SK-N-SH (cell line): ENCODE measurements at regions not wholly inside any gene's neighbourhood (a gene's known extent, or its start where the extent isn't known, plus 50 kb on each side); places are given as distances from the start of the nearest gene placed in this dataset.

Experiments used
- CTCF ChIA-PET: fragments of 300-600, 350-600 bp; formaldehyde crosslinking; extraction: SDS; loops from one replicate; lab custom pipeline; 2021; lab: Yijun Ruan, JAX
- POLR2A ChIA-PET: fragments of 350-600 bp; sonication (Branson Sonifier 250); formaldehyde crosslinking; extraction: SDS; loops from one replicate; lab custom pipeline; 2020; ENCODE audit warnings: antibody characterized with exemption, inconsistent platforms; lab: Yijun Ruan, JAX
- DNase-seq: peaks from one replicate; pipeline ENCODE4 v3.0.0; 2012
- H2AFZ ChIP-seq: fragments of 200-600 bp; sonication (generic); 2 replicates; pipeline ENCODE4 v1.8.1; 2016; ENCODE audit warnings: antibody characterized with exemption, mild to moderate bottlenecking, low read depth
- H3F3A ChIP-seq: fragments of 200-600 bp; sonication (generic); replicated peaks from 2 replicates; pipeline ENCODE3; 2016; ENCODE audit warnings: antibody characterized with exemption, mild to moderate bottlenecking; ENCODE audit not compliant: insufficient read depth
- H3K27ac ChIP-seq, 2 experiments: fragments of 200-500 bp in 1 of 2; fragments of 200-600 bp in 1 of 2; sonication (Bioruptor generic) in 1 of 2; sonication (generic), shearing (Covaris generic) in 1 of 2; 2 replicates each; pipeline versions ENCODE4 v1.5.1 to v1.6.1; 2014 to 2016; ENCODE audit warnings: low read depth in 2 of 2, inconsistent platforms in 1 of 2, low read length in 1 of 2, mild to moderate bottlenecking in 1 of 2, mixed read lengths in 1 of 2
- H3K27me3 ChIP-seq: fragments of 200-600 bp; sonication (generic), shearing (Covaris generic); 2 replicates; pipeline ENCODE4 v1.6.1; 2016; ENCODE audit warnings: mixed run types; ENCODE audit not compliant: insufficient read depth
- H3K36me3 ChIP-seq, 2 experiments: fragments of 200-500 bp in 1 of 2; fragments of 200-600 bp in 1 of 2; sonication (Bioruptor generic) in 1 of 2; sonication (generic) in 1 of 2; replicated peaks in 1 of 2; 2 replicates each; pipeline versions ENCODE3 to v1.5.1; 2014 to 2016; ENCODE audit warnings: low read length in 1 of 2, mild to moderate bottlenecking in 1 of 2; ENCODE audit not compliant: insufficient read depth in 2 of 2, control insufficient read depth in 1 of 2
- H3K4me1 ChIP-seq, 2 experiments: fragments of 200-500 bp in 1 of 2; fragments of 200-600 bp in 1 of 2; sonication (Bioruptor generic) in 1 of 2; sonication (generic), shearing (Covaris generic) in 1 of 2; 2 replicates each; pipeline versions ENCODE4 v1.5.1 to v1.6.1; 2014 to 2016; ENCODE audit warnings: low read depth in 1 of 2, low read length in 1 of 2, mixed run types in 1 of 2; ENCODE audit not compliant: insufficient read depth in 2 of 2, control insufficient read depth in 1 of 2
- H3K4me2 ChIP-seq: fragments of 200-600 bp; sonication (generic), shearing (Covaris generic); 2 replicates; pipeline ENCODE4 v1.6.1; 2017; ENCODE audit warnings: mixed run types
- H3K4me3 ChIP-seq, 2 experiments: fragments of 200-500 bp in 1 of 2; fragments of 200-600 bp in 1 of 2; sonication (Bioruptor generic) in 1 of 2; sonication (generic), shearing (Covaris generic) in 1 of 2; 2 replicates each; pipeline versions ENCODE4 v1.5.1 to v1.8.1; 2014 to 2016; ENCODE audit warnings: low read depth in 2 of 2, inconsistent platforms in 1 of 2, low read length in 1 of 2, mild to moderate bottlenecking in 1 of 2, mixed read lengths in 1 of 2, moderate library complexity in 1 of 2
- H3K79me2 ChIP-seq: fragments of 200-600 bp; sonication (generic); 2 replicates; pipeline ENCODE4 v1.8.1; 2017; ENCODE audit warnings: mild to moderate bottlenecking; ENCODE audit not compliant: insufficient read depth
- H3K9ac ChIP-seq: fragments of 200-600 bp; sonication (generic); 2 replicates; pipeline ENCODE4 v1.6.1; 2017; ENCODE audit warnings: mixed run types
- H3K9me2 ChIP-seq: fragments of 200-600 bp; sonication (generic); 2 replicates; pipeline ENCODE4 v1.6.1; 2017; ENCODE audit warnings: mixed run types
- H3K9me3 ChIP-seq: fragments of 200-600 bp; sonication (generic); 2 replicates; pipeline ENCODE4 v1.6.1; 2017; ENCODE audit warnings: mixed run types, mild to moderate bottlenecking, moderate library complexity
- H4K20me1 ChIP-seq: fragments of 200-600 bp; sonication (generic); 2 replicates; pipeline ENCODE4 v1.6.1; 2017; ENCODE audit warnings: mild to moderate bottlenecking, mixed run types; ENCODE audit not compliant: insufficient read depth
- CHD2 ChIP-seq: fragments of 150-350 bp; IDR thresholded peaks from 2 replicates; pipeline ENCODE4 v1.6.1; 2018; ENCODE audit warnings: low read length; ENCODE audit not compliant: partially characterized antibody
- EP300 ChIP-seq, 2 experiments: IDR thresholded peaks; 2 replicates each; pipeline versions ENCODE4 v1.4.0 to v1.6.1; 2012; ENCODE audit warnings: borderline replicate concordance in 1 of 2, low read depth in 1 of 2, low read length in 1 of 2
- FOSL2 ChIP-seq: IDR thresholded peaks from 2 replicates; pipeline ENCODE4 v1.4.0; 2012; ENCODE audit warnings: low read depth, mild to moderate bottlenecking, moderate library complexity, borderline replicate concordance
- FOXM1 ChIP-seq: IDR thresholded peaks from 2 replicates; pipeline ENCODE4 v1.4.0; 2012; ENCODE audit warnings: low read depth, mild to moderate bottlenecking
- GATA2 ChIP-seq: sonication (generic); formaldehyde crosslinking; IDR thresholded peaks from 2 replicates; pipeline ENCODE4 v1.5.0; 2020; ENCODE audit warnings: mild to moderate bottlenecking, missing genetic modification reagents
- MEF2A ChIP-seq: IDR thresholded peaks from 2 replicates; pipeline ENCODE4 v1.4.0; 2012; ENCODE audit warnings: low read depth, borderline replicate concordance
- MXI1 ChIP-seq: IDR thresholded peaks from 2 replicates; pipeline ENCODE4 v1.6.1; 2012; ENCODE audit warnings: mild to moderate bottlenecking, low read depth, low read length, improper control_type of control experiment
- NRF1 ChIP-seq: IDR thresholded peaks from 2 replicates; pipeline ENCODE4 v1.6.1; 2012; ENCODE audit warnings: low read depth, mild to moderate bottlenecking, low read length
- POLR2AphosphoS5 ChIP-seq: IDR thresholded peaks from 2 replicates; pipeline ENCODE4 v1.6.1; 2012; ENCODE audit warnings: low read depth, low read length
- RAD21 ChIP-seq: IDR thresholded peaks from 2 replicates; pipeline ENCODE4 v1.6.1; 2012; ENCODE audit warnings: mild to moderate bottlenecking, low read length
- RCOR1 ChIP-seq: fragments of 150-350 bp; IDR thresholded peaks from 2 replicates; pipeline ENCODE4 v1.6.1; 2017; ENCODE audit warnings: antibody characterized with exemption, low read length
- REST ChIP-seq: IDR thresholded peaks from 2 replicates; pipeline ENCODE4 v1.6.1; 2012; ENCODE audit warnings: mild to moderate bottlenecking, low read depth, low read length, moderate library complexity
- RXRA ChIP-seq: IDR thresholded peaks from 2 replicates; pipeline ENCODE4 v1.4.0; 2012; ENCODE audit warnings: low read depth, mild to moderate bottlenecking, borderline replicate concordance
- TAF1 ChIP-seq: IDR thresholded peaks from 2 replicates; pipeline ENCODE4 v1.6.1; 2012; ENCODE audit warnings: low read depth, mild to moderate bottlenecking, low read length, moderate library complexity, borderline replicate concordance
- TEAD4 ChIP-seq: IDR thresholded peaks from 2 replicates; pipeline ENCODE4 v1.4.0; 2012; ENCODE audit warnings: mild to moderate bottlenecking, borderline replicate concordance; ENCODE audit not compliant: insufficient read depth
- YY1 ChIP-seq: IDR thresholded peaks from 2 replicates; pipeline ENCODE4 v1.4.0; 2012; ENCODE audit warnings: low read depth, mild to moderate bottlenecking
- WGBS: methylation state at CpG from one replicate; pipeline ENCODE4 v1.1.6; 2017; ENCODE audit warnings: low lambda C conversion rate; 5-methylcytosine and 5-hydroxymethylcytosine counted together
- TF ChIP-seq, protein P1 (sequence below): IDR thresholded peaks from 2 replicates; pipeline ENCODE4 v1.4.0; 2012; ENCODE audit warnings: low read depth

GRCh38 chr9:126114850-126115460 lies 211.7 kb upstream of the MVB12B start (continued):
- TF ChIP-seq REST (no peak), NRF1 (no peak), MEF2A (no peak)

GRCh38 chr9:126116351-126117157 lies 210.1 kb upstream of the MVB12B start:
- H3K4me2 ChIP-seq, result no peak overlapping the region
- H3K27ac ChIP-seq, result no peak overlapping the region
- H3F3A ChIP-seq, result no peaks in the 10 kb centered on the region
- ChIA-PET POLR2A (no interaction called here), CTCF (no interaction called here)
- TF ChIP-seq POLR2AphosphoS5 (no peak), FOSL2 (no peak), TAF1 (no peak), REST (no peak), GATA2 (CRISPR knock-in tag) (no peak), MXI1 (no peak), FOXM1 (no peak), EP300 (IDR thresholded peaks at IDR 0.05; ENCODE audit: borderline replicate concordance in 1 of 2, low read depth in 1 of 2, low read length in 1 of 2) (no peak), CHD2 (no peak), YY1 (no peak), MEF2A (no peak), RAD21 (no peak), TEAD4 (no peak), RCOR1 (no peak), RXRA (no peak)
- TF ChIP-seq, protein P1, sequence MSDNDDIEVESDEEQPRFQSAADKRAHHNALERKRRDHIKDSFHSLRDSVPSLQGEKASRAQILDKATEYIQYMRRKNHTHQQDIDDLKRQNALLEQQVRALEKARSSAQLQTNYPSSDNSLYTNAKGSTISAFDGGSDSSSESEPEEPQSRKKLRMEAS, result no peak
- no peak overlapping the region for H3K4me3 ChIP-seq
- H3K36me3 ChIP-seq, result no peaks in the 10 kb centered on the region
- no peaks in the 10 kb centered on the region for H3K4me1 ChIP-seq
- no peak overlapping the region for H3K9ac ChIP-seq
- H3K79me2 ChIP-seq, result no peaks in the 10 kb centered on the region
- WGBS, result 64% methylated on average over 16 of the region's 17 CpGs
- peaks cover 25% of the 10 kb centered on the region; the same call in 1 of the 2 replicates for H3K27me3 ChIP-seq
- DNase-seq, result peak; percentile 2
- no peaks in the 10 kb centered on the region for H3K9me3 ChIP-seq
- no peak overlapping the region for H2AFZ ChIP-seq
- no peaks in the 10 kb centered on the region for H4K20me1 ChIP-seq
- H3K9me2 ChIP-seq, result no peaks in the 10 kb centered on the region
